ENCODE measurements at regions not wholly inside any gene's neighbourhood (a gene's known extent, or its start where the extent isn't known, plus 50 kb on each side); places are given as distances from the start of the nearest gene placed in this dataset.

DNA sequence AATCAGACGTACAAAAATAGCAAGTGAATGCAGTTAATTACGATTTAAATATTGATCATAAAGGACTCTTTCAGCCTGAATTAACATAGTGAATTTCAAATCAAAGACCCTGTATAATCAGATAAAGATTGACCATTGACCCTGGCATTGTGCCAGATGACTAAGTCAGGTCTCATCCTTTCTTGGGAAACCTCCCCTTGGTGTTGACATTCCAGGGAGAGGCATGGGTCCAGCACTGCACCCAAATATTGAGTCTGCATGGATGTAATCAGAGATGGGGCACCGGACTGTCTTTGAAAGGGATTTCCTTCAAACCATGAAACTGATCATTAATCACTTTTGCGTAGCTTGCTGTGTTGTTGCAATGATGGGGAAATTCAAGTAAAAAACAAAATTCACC lies 1138.2 kb downstream of the BCL11B start:
- no peak for TF ChIP-seq CHD2 (IDR thresholded peaks at IDR 0.05; ENCODE audit: low read length, partially characterized antibody)
- no peak for TF ChIP-seq CTCF (IDR thresholded peaks at IDR 0.05)
- TF ChIP-seq, protein P1, sequence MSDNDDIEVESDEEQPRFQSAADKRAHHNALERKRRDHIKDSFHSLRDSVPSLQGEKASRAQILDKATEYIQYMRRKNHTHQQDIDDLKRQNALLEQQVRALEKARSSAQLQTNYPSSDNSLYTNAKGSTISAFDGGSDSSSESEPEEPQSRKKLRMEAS (IDR thresholded peaks at IDR 0.05; ENCODE audit: low read depth) = no peak
- TF ChIP-seq RAD21 (IDR thresholded peaks at IDR 0.05; ENCODE audit: low read length) = no peak
- no peak for TF ChIP-seq ELF1 (IDR thresholded peaks at IDR 0.05)
- no peak for TF ChIP-seq POLR2AphosphoS5 (IDR thresholded peaks at IDR 0.05; ENCODE audit: low read depth, low read length)
- no peak for TF ChIP-seq FOXM1 (IDR thresholded peaks at IDR 0.05; ENCODE audit: low read depth)
- TF ChIP-seq JUND (IDR thresholded peaks at IDR 0.05) = no peak
- no peak for TF ChIP-seq GABPA (IDR thresholded peaks at IDR 0.05; ENCODE audit: low read depth)
- no peak for TF ChIP-seq NFIC (IDR thresholded peaks at IDR 0.05; ENCODE audit: borderline replicate concordance)
- TF ChIP-seq, protein P2, sequence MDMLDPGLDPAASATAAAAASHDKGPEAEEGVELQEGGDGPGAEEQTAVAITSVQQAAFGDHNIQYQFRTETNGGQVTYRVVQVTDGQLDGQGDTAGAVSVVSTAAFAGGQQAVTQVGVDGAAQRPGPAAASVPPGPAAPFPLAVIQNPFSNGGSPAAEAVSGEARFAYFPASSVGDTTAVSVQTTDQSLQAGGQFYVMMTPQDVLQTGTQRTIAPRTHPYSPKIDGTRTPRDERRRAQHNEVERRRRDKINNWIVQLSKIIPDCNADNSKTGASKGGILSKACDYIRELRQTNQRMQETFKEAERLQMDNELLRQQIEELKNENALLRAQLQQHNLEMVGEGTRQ (IDR thresholded peaks at IDR 0.05; ENCODE audit: borderline replicate concordance, low read depth, low read length) = no peak
- TF ChIP-seq MEF2A (IDR thresholded peaks at IDR 0.05; ENCODE audit: borderline replicate concordance, low read depth) = no peak
- no peak for TF ChIP-seq RFX5 (IDR thresholded peaks at IDR 0.05; ENCODE audit: low read length)
- TF ChIP-seq SMC3 (IDR thresholded peaks at IDR 0.05; ENCODE audit: low read depth, low read length) = no peak

All from SK-N-SH (cell line).